C4-2B (cell line): ENCODE measurements at regions not wholly inside any gene's neighbourhood (a gene's known extent, or its start where the extent isn't known, plus 50 kb on each side); places are given as distances from the start of the nearest gene placed in this dataset.

ENCODE experiments used
- ZFX ChIP-seq: fragments of 450-650 bp; IDR thresholded peaks from 2 replicates; pipeline ENCODE4 v1.6.1; 2017
- TF ChIP-seq, protein P1 (sequence below): fragments of 450-650 bp; conservative IDR thresholded peaks from 2 replicates; pipeline ENCODE4 v1.5.1; 2017; ENCODE audit warnings: mild to moderate bottlenecking

DNA sequence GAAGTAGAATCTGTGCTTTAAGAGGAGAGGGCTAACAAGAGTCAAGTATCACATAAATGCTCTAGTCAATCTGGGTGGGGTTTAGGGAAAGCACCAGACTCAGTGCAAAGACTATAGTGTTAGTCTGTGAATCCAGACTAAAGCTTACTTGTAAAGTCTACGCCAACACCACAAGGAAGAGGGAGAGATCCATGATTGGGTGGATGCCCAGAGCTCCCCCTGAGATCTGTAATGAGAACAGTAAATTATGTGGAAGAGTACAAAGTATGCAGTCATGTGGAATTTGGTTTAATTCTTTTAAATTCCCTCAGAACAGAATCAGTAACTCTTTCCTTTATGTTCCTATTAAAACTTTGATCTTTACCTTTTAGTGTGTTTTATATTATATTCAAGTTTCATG is 354.7 kb upstream of the SPANXN4 start:
- TF ChIP-seq, protein P1, sequence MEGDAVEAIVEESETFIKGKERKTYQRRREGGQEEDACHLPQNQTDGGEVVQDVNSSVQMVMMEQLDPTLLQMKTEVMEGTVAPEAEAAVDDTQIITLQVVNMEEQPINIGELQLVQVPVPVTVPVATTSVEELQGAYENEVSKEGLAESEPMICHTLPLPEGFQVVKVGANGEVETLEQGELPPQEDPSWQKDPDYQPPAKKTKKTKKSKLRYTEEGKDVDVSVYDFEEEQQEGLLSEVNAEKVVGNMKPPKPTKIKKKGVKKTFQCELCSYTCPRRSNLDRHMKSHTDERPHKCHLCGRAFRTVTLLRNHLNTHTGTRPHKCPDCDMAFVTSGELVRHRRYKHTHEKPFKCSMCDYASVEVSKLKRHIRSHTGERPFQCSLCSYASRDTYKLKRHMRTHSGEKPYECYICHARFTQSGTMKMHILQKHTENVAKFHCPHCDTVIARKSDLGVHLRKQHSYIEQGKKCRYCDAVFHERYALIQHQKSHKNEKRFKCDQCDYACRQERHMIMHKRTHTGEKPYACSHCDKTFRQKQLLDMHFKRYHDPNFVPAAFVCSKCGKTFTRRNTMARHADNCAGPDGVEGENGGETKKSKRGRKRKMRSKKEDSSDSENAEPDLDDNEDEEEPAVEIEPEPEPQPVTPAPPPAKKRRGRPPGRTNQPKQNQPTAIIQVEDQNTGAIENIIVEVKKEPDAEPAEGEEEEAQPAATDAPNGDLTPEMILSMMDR: no peak
- TF ChIP-seq ZFX: no peak
